GM19023 (cell line): ENCODE measurements at regions not wholly inside any gene's neighbourhood (a gene's known extent, or its start where the extent isn't known, plus 50 kb on each side); places are given as distances from the start of the nearest gene placed in this dataset.

Experiments
- ATAC-seq: cut with Tn5 transposase; IDR thresholded peaks from one replicate; pipeline ENCODE4 v1.9.1; 2021; ENCODE audit warnings: mild to moderate bottlenecking, moderate library complexity; ENCODE audit not compliant: unreplicated experiment

GRCh38 chr20:48193627-48194425 is 408.5 kb upstream of the SULF2 start:
- no peak for ATAC-seq

GRCh38 chr20:48192109-48192508 is 406.8 kb upstream of the SULF2 start:
- no peak for ATAC-seq

- ATAC-seq, result no peak
Observed at GRCh38 chr20:48191200-48191599, 405.9 kb upstream of the SULF2 start.

- ATAC-seq, result no peak
Observed at GRCh38 chr20:48190757-48191156, 405.5 kb upstream of the SULF2 start.

- ATAC-seq, result no peak
Observed at GRCh38 chr20:48189181-48189580, 403.9 kb upstream of the SULF2 start.

GRCh38 chr20:48187851-48188250 is 402.6 kb upstream of the SULF2 start:
- no peak for ATAC-seq

- ATAC-seq, result no peak
Observed at GRCh38 chr20:48186915-48187314, 401.6 kb upstream of the SULF2 start.

- no peak for ATAC-seq
Observed at GRCh38 chr20:48186447-48186846, 401.2 kb upstream of the SULF2 start.

GRCh38 chr20:48184229-48184628 is 398.9 kb upstream of the SULF2 start:
- no peak for ATAC-seq

GRCh38 chr20:48181261-48181935 is 396.1 kb upstream of the SULF2 start:
- ATAC-seq, result no peak

GRCh38 chr20:48180618-48181017 is 395.3 kb upstream of the SULF2 start:
- no peak for ATAC-seq

GRCh38 chr20:48180024-48180423 is 394.7 kb upstream of the SULF2 start:
- ATAC-seq, result no peak

- ATAC-seq, result no peak
Observed at GRCh38 chr20:48178633-48179032, 393.4 kb upstream of the SULF2 start.

- no peak for ATAC-seq
Observed at GRCh38 chr20:48177058-48177457, 391.8 kb upstream of the SULF2 start.

- ATAC-seq, result no peak
Observed at GRCh38 chr20:48176139-48176538, 390.9 kb upstream of the SULF2 start.

GRCh38 chr20:48175261-48175660 is 390.0 kb upstream of the SULF2 start:
- no peak for ATAC-seq

- no peak for ATAC-seq
Observed at GRCh38 chr20:48172357-48172702, 387.0 kb upstream of the SULF2 start.

GRCh38 chr20:48171626-48172356 is 386.5 kb upstream of the SULF2 start:
- no peak for ATAC-seq

GRCh38 chr20:48171071-48171470 is 385.8 kb upstream of the SULF2 start:
- ATAC-seq, result no peak

- ATAC-seq, result no peak
Observed at GRCh38 chr20:48170625-48171024, 385.3 kb upstream of the SULF2 start.

GRCh38 chr20:48169650-48170225 is 384.5 kb upstream of the SULF2 start:
- ATAC-seq, result no peak
